Liver (tissue), 8 donors: ENCODE measurements at regions not wholly inside any gene's neighbourhood (a gene's known extent, or its start where the extent isn't known, plus 50 kb on each side); places are given as distances from the start of the nearest gene placed in this dataset.

ENCODE experiments used
- DNase-seq: peaks from one replicate; pipeline ENCODE4 v3.0.0-alpha.2; 2017; ENCODE audit warnings: low spot score
- H3K27ac ChIP-seq, 2 donors: one replicate each; pipeline ENCODE4 v1.7.0; 2013; ENCODE audit warnings: inconsistent platforms in 2 of 2, low read length in 2 of 2, control low read depth in 1 of 2, low read depth in 1 of 2, mild to moderate bottlenecking in 1 of 2
- H3K27me3 ChIP-seq, 4 donors: one replicate each; pipeline versions ENCODE4 v1.6.1 to v1.7.0; 2013; ENCODE audit warnings: low read length in 3 of 4, inconsistent platforms in 1 of 4, mild to moderate bottlenecking in 1 of 4, moderate library complexity in 1 of 4; ENCODE audit not compliant: control insufficient read depth in 4 of 4, insufficient read depth in 4 of 4
- H3K36me3 ChIP-seq, 4 donors: one replicate each; pipeline versions ENCODE4 v1.6.1 to v1.7.0; 2013; ENCODE audit warnings: low read length in 3 of 4, mild to moderate bottlenecking in 3 of 4, low read depth in 1 of 4, moderate library complexity in 1 of 4; ENCODE audit not compliant: control insufficient read depth in 4 of 4, insufficient read depth in 3 of 4
- H3K4me1 ChIP-seq, 4 donors: one replicate each; pipeline versions ENCODE4 v1.6.1 to v1.7.0; 2013; ENCODE audit warnings: low read length in 3 of 4, mild to moderate bottlenecking in 3 of 4, moderate library complexity in 1 of 4; ENCODE audit not compliant: control insufficient read depth in 4 of 4, insufficient read depth in 4 of 4
- H3K4me3 ChIP-seq, 3 donors: one replicate each; pipeline versions ENCODE4 v1.6.1 to v1.7.0; 2013; ENCODE audit warnings: low read length in 3 of 3, control low read depth in 1 of 3, low read depth in 1 of 3, mild to moderate bottlenecking in 1 of 3
- H3K9ac ChIP-seq, 2 donors: one replicate each; pipeline ENCODE4 v1.7.0; 2013; ENCODE audit warnings: low read length in 2 of 2, mild to moderate bottlenecking in 2 of 2, moderate library complexity in 2 of 2, control low read depth in 1 of 2, low read depth in 1 of 2
- H3K9me3 ChIP-seq, 4 donors: one replicate each; pipeline versions ENCODE4 v1.6.1 to v1.7.0; 2013; ENCODE audit warnings: low read length in 3 of 4; ENCODE audit not compliant: control insufficient read depth in 4 of 4
- CTCF ChIP-seq: fragments of 150-350 bp; IDR thresholded peaks from 2 replicates; pipeline ENCODE4 v1.5.1; 2017; ENCODE audit warnings: improper control_type of control experiment, low read depth, low read length; ENCODE audit not compliant: missing input control
- EGR1 ChIP-seq, 2 donors: IDR thresholded peaks; 2 replicates each; pipeline ENCODE4 v1.6.1; 2016 to 2018; ENCODE audit warnings: antibody characterized with exemption in 2 of 2, low read depth in 2 of 2
- FOXA1 ChIP-seq: IDR thresholded peaks from 2 replicates; pipeline ENCODE4 v1.6.1; 2016; ENCODE audit warnings: antibody characterized with exemption
- FOXA2 ChIP-seq: IDR thresholded peaks from 2 replicates; pipeline ENCODE4 v1.6.1; 2016; ENCODE audit warnings: antibody characterized with exemption
- GABPA ChIP-seq, 2 donors: IDR thresholded peaks in 1 of 2; conservative IDR thresholded peaks in 1 of 2; 2 replicates each; pipeline ENCODE4 v1.6.1; 2016; ENCODE audit warnings: antibody characterized with exemption in 2 of 2, mild to moderate bottlenecking in 1 of 2, moderate library complexity in 1 of 2
- HNF4A ChIP-seq, 2 donors: conservative IDR thresholded peaks; 2 replicates each; pipeline ENCODE4 v1.6.1; 2016; ENCODE audit warnings: antibody characterized with exemption in 2 of 2, mild to moderate bottlenecking in 2 of 2
- JUND ChIP-seq, 2 donors: IDR thresholded peaks; 2 replicates each; pipeline ENCODE4 v1.6.1; 2016; ENCODE audit warnings: antibody characterized with exemption in 2 of 2
- NR2F2 ChIP-seq: IDR thresholded peaks from 2 replicates; pipeline ENCODE4 v1.6.1; 2016; ENCODE audit warnings: antibody characterized with exemption
- RAD21 ChIP-seq, 2 donors: IDR thresholded peaks; 2 replicates each; pipeline ENCODE4 v1.6.1; 2016; ENCODE audit warnings: antibody characterized with exemption in 2 of 2, mild to moderate bottlenecking in 2 of 2
- REST ChIP-seq: IDR thresholded peaks from 2 replicates; pipeline ENCODE4 v1.6.1; 2016; ENCODE audit warnings: antibody characterized with exemption, mild to moderate bottlenecking
- RXRA ChIP-seq, 2 donors: IDR thresholded peaks; 2 replicates each; pipeline ENCODE4 v1.6.1; 2017 to 2018; ENCODE audit warnings: antibody characterized with exemption in 2 of 2, mild to moderate bottlenecking in 1 of 2
- SP1 ChIP-seq: IDR thresholded peaks from 2 replicates; pipeline ENCODE4 v1.6.1; 2018; ENCODE audit warnings: antibody characterized with exemption, mild to moderate bottlenecking
- YY1 ChIP-seq: IDR thresholded peaks from 2 replicates; pipeline ENCODE4 v1.6.1; 2016; ENCODE audit warnings: antibody characterized with exemption, mild to moderate bottlenecking
- ZBTB33 ChIP-seq: IDR thresholded peaks from 2 replicates; pipeline ENCODE4 v1.6.1; 2016; ENCODE audit warnings: antibody characterized with exemption
- WGBS: extraction: QIAGEN DNeasy Blood & Tissue Kit; methylation state at CpG from one replicate; pipeline ENCODE4 v1.1.7; 2013; 5-methylcytosine and 5-hydroxymethylcytosine counted together
- TF ChIP-seq, protein P1 (sequence below): IDR thresholded peaks from 2 replicates; pipeline ENCODE4 v1.6.1; 2016; ENCODE audit warnings: antibody characterized with exemption
- donor health status: healthy.
- donor health status: healthy.
- donor health status: healthy.
- donor health status: healthy.
- donor health status: healthy.

DNA sequence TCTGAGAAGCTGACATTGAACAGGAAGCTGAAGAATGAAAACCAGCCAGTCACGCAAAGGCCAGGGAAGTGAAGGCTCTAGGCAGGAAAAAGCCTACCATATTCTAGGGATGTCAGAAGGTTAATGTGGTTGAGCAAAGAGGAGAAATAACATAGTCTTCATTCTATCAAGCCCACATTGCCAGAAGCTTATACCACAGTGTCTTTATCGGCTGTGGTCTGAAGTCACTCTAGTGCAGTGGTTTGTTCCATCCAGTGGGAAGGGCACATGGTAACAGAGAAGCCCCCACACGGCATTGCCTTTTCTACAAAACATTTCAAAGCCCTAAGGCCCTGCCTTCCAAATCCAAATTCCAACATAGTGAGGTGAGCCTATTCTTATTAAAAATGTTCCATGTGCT lies 311.3 kb downstream of the TNS1 start (continued):
- no peak for TF ChIP-seq REST
- no peak for TF ChIP-seq RAD21 (IDR thresholded peaks at IDR 0.05)
- TF ChIP-seq YY1 = no peak

DNA sequence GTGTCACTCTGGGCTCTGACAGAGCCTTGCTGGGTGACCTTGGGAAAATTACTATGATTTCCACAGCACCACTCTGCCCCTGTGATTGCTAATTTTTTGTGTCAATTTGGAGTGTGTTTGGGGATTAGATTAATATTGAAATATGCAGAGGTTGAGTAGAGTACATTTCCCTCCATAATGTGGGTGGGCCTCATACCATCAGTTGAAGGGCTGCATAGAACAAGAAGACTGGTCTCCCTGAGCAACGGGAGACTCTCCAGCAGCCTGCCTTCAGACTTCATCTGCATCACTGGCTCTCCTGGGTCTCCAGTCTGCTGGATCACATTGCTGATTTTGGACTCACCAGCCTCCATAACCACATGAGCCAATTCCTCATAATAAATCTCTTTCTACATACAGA lies 313.7 kb downstream of the TNS1 start:
- DNase-seq = no peak
- H3K27ac ChIP-seq = no peak overlapping the region
- H3K4me3 ChIP-seq = no peak overlapping the region
- H3K9ac ChIP-seq = no peak overlapping the region
- H3K9me3 ChIP-seq = no peaks in the 10 kb centered on the region
- no peaks in the 10 kb centered on the region for H3K27me3 ChIP-seq
- 81% methylated on average over 1 of the region's 1 CpG for WGBS
- H3K36me3 ChIP-seq = no peaks in the 10 kb centered on the region
- TF ChIP-seq GABPA (IDR thresholded peaks at IDR 0.05 in 1 of 2, conservative IDR thresholded peaks at IDR 0.05 in 1 of 2) = no peak
- TF ChIP-seq SP1 = no peak
- no peak for TF ChIP-seq ZBTB33
- TF ChIP-seq YY1 = no peak
- no peak for TF ChIP-seq RXRA (IDR thresholded peaks at IDR 0.05)
- H3K4me1 ChIP-seq = peaks cover 0 to 7% (median 0%) of the 10 kb centered on the region in 4 donors

DNA sequence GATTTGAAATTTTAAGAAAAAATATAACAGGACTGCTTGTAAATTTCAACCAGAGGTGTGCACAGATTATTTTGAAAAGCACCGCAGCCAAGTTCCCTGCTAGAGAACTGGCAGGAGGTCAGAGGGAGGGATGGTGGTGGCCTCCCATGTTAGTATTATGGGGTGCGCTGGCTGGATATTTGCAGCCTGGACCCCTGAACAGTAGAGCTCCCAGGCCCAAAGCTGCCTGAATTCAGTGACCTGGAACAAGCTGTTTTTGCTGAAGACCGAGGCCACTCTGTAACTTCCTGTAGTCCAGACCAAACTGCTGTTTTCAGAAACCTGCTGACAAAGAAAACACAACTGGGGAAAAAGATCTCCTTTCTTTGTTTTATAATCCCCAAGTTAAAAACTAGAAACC lies 314.3 kb downstream of the TNS1 start:
- WGBS = 83% methylated on average over 3 of the region's 3 CpGs
- H3K27ac ChIP-seq = no peak overlapping the region
- DNase-seq = no peak
- no peak for TF ChIP-seq RXRA (IDR thresholded peaks at IDR 0.05)
- no peak for TF ChIP-seq HNF4A (conservative IDR thresholded peaks at IDR 0.05)
- TF ChIP-seq, protein P1, sequence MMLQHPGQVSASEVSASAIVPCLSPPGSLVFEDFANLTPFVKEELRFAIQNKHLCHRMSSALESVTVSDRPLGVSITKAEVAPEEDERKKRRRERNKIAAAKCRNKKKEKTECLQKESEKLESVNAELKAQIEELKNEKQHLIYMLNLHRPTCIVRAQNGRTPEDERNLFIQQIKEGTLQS = no peak
- TF ChIP-seq SP1 = no peak
- TF ChIP-seq JUND (IDR thresholded peaks at IDR 0.05) = no peak
- no peak for TF ChIP-seq CTCF
- TF ChIP-seq NR2F2 = no peak
- no peak for TF ChIP-seq FOXA2
- no peak for TF ChIP-seq EGR1 (IDR thresholded peaks at IDR 0.05; ENCODE audit: low read depth in 2 of 2)
- TF ChIP-seq GABPA (IDR thresholded peaks at IDR 0.05 in 1 of 2, conservative IDR thresholded peaks at IDR 0.05 in 1 of 2) = no peak
- no peak for TF ChIP-seq RAD21 (IDR thresholded peaks at IDR 0.05)
- no peak for TF ChIP-seq REST
- no peak for TF ChIP-seq FOXA1
- H3K27me3 ChIP-seq = no peaks in the 10 kb centered on the region
- H3K4me1 ChIP-seq = peaks cover 0 to 7% (median 0%) of the 10 kb centered on the region in 4 donors
- H3K4me3 ChIP-seq = no peak overlapping the region
- no peaks in the 10 kb centered on the region for H3K36me3 ChIP-seq
- no peak overlapping the region for H3K9ac ChIP-seq
- no peaks in the 10 kb centered on the region for H3K9me3 ChIP-seq
